ENCODE measurements at regions not wholly inside any gene's neighbourhood (a gene's known extent, or its start where the extent isn't known, plus 50 kb on each side); places are given as distances from the start of the nearest gene placed in this dataset.

- 78% methylated on average over 8 of the region's 8 CpGs for WGBS (ENCODE audit: insufficient coverage)
- no peaks in the 10 kb centered on the region for H3K27me3 ChIP-seq (ENCODE audit: control insufficient read depth, insufficient read depth, low read length)
- no peaks in the 10 kb centered on the region for H3K36me3 ChIP-seq (ENCODE audit: control insufficient read depth, insufficient read depth, low read length)
- DNase-seq: peak; percentile 28
- H3K4me3 ChIP-seq (ENCODE audit: low read length): no peak overlapping the region
- H3K9me3 ChIP-seq (replicated peaks; ENCODE audit: control insufficient read depth, low read depth, low read length): no peaks in the 10 kb centered on the region
- H3K4me1 ChIP-seq (ENCODE audit: control insufficient read depth, insufficient read depth, low read length): peaks cover 12% of the 10 kb centered on the region
- H3K27ac ChIP-seq (ENCODE audit: low read length): peak overlapping the region; percentile 69
Observed at GRCh38 chr18:61742565-61743429, 150.0 kb downstream of the RNF152 start.

DNA sequence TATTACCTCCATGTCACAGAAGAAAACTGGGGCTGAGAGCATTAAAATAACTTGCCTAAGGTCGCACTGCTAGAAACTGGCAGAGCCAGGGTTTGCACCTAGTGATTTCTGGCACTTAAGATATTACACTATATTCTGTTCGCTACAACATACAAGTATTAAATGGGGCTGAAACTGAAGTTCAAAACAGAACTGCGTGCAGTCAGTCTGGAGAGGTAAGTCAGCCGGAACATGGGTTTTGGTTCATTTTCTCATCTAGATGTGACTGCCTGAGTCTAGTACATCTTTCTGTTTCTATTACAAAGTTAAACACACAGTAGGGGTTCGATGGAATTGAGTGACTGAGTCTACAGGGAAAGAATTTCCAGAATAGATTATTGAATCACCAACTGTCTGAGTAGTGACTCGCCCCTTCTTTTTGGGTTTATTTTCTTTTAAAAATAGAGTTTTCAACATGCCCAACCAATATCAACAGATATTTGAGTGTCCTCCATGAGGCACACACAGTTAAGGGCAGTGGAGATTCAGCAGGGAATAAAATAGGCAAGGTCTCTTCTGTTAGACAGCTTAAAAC is 150.8 kb downstream of the RNF152 start:
- WGBS (ENCODE audit: insufficient coverage): no CpG with 5 or more reads among the region's 6 CpGs
- DNase-seq: no peak
- H3K4me3 ChIP-seq (ENCODE audit: low read length): no peak overlapping the region
- H3K9me3 ChIP-seq (replicated peaks; ENCODE audit: control insufficient read depth, low read depth, low read length): no peaks in the 10 kb centered on the region
- H3K36me3 ChIP-seq (ENCODE audit: control insufficient read depth, insufficient read depth, low read length): no peaks in the 10 kb centered on the region
- H3K27ac ChIP-seq (ENCODE audit: low read length): no peak overlapping the region
- peaks cover 12% of the 10 kb centered on the region for H3K4me1 ChIP-seq (ENCODE audit: control insufficient read depth, insufficient read depth, low read length)
- no peaks in the 10 kb centered on the region for H3K27me3 ChIP-seq (ENCODE audit: control insufficient read depth, insufficient read depth, low read length)

GRCh38 chr18:61738488-61738887 is 154.3 kb downstream of the RNF152 start:
- peak; percentile 22 for DNase-seq
- WGBS (ENCODE audit: insufficient coverage): no CpG with 5 or more reads among the region's 3 CpGs
- H3K27me3 ChIP-seq (ENCODE audit: control insufficient read depth, insufficient read depth, low read length): no peaks in the 10 kb centered on the region
- peaks cover 12% of the 10 kb centered on the region for H3K4me1 ChIP-seq (ENCODE audit: control insufficient read depth, insufficient read depth, low read length)
- H3K36me3 ChIP-seq (ENCODE audit: control insufficient read depth, insufficient read depth, low read length): no peaks in the 10 kb centered on the region
- no peak overlapping the region for H3K27ac ChIP-seq (ENCODE audit: low read length)
- no peaks in the 10 kb centered on the region for H3K9me3 ChIP-seq (replicated peaks; ENCODE audit: control insufficient read depth, low read depth, low read length)
- H3K4me3 ChIP-seq (ENCODE audit: low read length): no peak overlapping the region

- H3K9me3 ChIP-seq (replicated peaks; ENCODE audit: control insufficient read depth, low read depth, low read length): no peaks in the 10 kb centered on the region
- no peaks in the 10 kb centered on the region for H3K27me3 ChIP-seq (ENCODE audit: control insufficient read depth, insufficient read depth, low read length)
- no peaks in the 10 kb centered on the region for H3K36me3 ChIP-seq (ENCODE audit: control insufficient read depth, insufficient read depth, low read length)
- H3K4me3 ChIP-seq (ENCODE audit: low read length): no peak overlapping the region
- no CpG with 5 or more reads among the region's 1 CpG for WGBS (ENCODE audit: insufficient coverage)
- DNase-seq: no peak
- peaks cover 10% of the 10 kb centered on the region for H3K4me1 ChIP-seq (ENCODE audit: control insufficient read depth, insufficient read depth, low read length)
- H3K27ac ChIP-seq (ENCODE audit: low read length): no peak overlapping the region
Observed at GRCh38 chr18:61738042-61738441, 154.8 kb downstream of the RNF152 start.

DNA sequence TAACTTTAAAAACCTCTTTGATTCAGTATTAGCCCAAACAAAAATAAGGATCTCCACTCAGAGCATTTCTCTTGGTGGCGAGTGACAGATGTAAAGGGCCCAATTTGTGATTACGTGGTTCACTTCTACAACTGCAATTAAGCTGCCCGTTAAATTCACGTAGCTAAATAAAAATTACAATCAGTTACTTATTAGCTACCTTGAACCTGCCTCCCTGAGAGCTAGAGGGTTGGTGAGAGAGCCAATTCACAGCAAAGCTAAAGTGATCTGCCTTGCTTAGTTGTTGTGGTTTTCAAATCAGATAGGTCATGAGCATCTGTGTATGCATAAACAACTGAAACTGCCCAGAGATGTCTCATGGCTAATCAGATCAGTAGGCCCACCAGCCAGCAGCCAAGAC is 156.7 kb downstream of the RNF152 start:
- no peak overlapping the region for H3K27ac ChIP-seq (ENCODE audit: low read length)
- WGBS (ENCODE audit: insufficient coverage): 89% methylated on average over 1 of the region's 4 CpGs

DNA sequence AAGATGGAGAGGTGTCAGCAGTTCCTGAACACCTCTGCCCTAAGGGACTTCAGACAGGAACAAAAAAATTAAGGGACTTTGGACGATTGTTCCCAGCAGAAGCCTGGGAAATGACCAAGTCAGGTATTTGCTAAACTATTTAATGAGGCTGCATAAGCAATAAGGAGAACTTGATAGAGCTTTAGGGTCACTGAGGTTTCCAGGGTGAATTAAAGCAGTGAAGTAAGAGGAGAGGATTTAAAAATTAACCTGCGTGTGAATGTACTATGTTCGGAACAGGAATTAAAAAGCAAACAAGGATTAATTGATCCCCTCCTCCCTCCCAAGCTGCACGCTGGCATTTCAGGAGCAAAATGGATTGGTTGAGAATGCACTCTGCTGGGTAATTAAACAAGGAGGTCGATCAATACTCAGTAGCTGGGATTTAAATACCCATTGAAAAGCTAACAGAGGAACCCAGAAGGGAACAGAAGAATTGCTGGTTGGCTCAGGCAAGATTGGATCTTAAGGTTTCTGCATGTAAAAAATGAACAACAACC is 157.2 kb downstream of the RNF152 start:
- Histone ChIP-seq H3K36me3 (ENCODE audit: control insufficient read depth, insufficient read depth, low read length) (no peaks in the 10 kb centered on the region), H3K9me3 (replicated peaks; ENCODE audit: control insufficient read depth, low read depth, low read length) (no peaks in the 10 kb centered on the region), H3K4me1 (ENCODE audit: control insufficient read depth, insufficient read depth, low read length) (peaks cover 10% of the 10 kb centered on the region), H3K4me3 (ENCODE audit: low read length) (no peak overlapping the region), H3K27me3 (ENCODE audit: control insufficient read depth, insufficient read depth, low read length) (no peaks in the 10 kb centered on the region), H3K27ac (ENCODE audit: low read length) (no peak overlapping the region)
- WGBS (ENCODE audit: insufficient coverage): 33% methylated on average over 1 of the region's 5 CpGs
- no peak for DNase-seq

More for the DNA sequence above, 156.7 kb downstream of the RNF152 start:
- no peaks in the 10 kb centered on the region for H3K27me3 ChIP-seq (ENCODE audit: control insufficient read depth, insufficient read depth, low read length)
- no peak overlapping the region for H3K4me3 ChIP-seq (ENCODE audit: low read length)
- H3K36me3 ChIP-seq (ENCODE audit: control insufficient read depth, insufficient read depth, low read length): no peaks in the 10 kb centered on the region
- no peak for DNase-seq
- H3K4me1 ChIP-seq (ENCODE audit: control insufficient read depth, insufficient read depth, low read length): peaks cover 10% of the 10 kb centered on the region
- H3K9me3 ChIP-seq (replicated peaks; ENCODE audit: control insufficient read depth, low read depth, low read length): no peaks in the 10 kb centered on the region

DNA sequence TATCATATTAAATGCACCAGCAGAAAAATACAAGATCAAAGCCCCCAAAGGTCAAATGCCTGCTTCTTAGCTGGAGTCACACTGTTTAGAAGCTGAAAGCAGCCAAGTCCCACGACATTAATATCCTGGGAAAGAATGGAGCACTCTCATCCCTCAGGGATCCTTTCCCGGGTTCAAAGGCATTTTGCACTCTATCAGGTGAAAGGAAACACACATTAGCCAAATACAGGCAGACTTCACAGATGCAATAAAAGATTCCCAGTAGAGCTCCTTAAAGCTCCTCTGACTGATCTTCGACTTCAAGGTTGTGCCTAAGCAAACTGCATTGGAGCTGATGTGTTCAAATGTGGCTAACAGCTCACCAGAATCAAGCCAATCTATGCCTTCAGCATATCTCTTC is 158.4 kb downstream of the RNF152 start:
- no peak overlapping the region for H3K4me3 ChIP-seq (ENCODE audit: low read length)
- no peaks in the 10 kb centered on the region for H3K9me3 ChIP-seq (replicated peaks; ENCODE audit: control insufficient read depth, low read depth, low read length)
- WGBS (ENCODE audit: insufficient coverage): 19% methylated on average over 2 of the region's 3 CpGs
- H3K4me1 ChIP-seq (ENCODE audit: control insufficient read depth, insufficient read depth, low read length): peaks cover 10% of the 10 kb centered on the region
- no peak overlapping the region for H3K27ac ChIP-seq (ENCODE audit: low read length)
- no peak for DNase-seq
- H3K36me3 ChIP-seq (ENCODE audit: control insufficient read depth, insufficient read depth, low read length): no peaks in the 10 kb centered on the region
- no peaks in the 10 kb centered on the region for H3K27me3 ChIP-seq (ENCODE audit: control insufficient read depth, insufficient read depth, low read length)

DNA sequence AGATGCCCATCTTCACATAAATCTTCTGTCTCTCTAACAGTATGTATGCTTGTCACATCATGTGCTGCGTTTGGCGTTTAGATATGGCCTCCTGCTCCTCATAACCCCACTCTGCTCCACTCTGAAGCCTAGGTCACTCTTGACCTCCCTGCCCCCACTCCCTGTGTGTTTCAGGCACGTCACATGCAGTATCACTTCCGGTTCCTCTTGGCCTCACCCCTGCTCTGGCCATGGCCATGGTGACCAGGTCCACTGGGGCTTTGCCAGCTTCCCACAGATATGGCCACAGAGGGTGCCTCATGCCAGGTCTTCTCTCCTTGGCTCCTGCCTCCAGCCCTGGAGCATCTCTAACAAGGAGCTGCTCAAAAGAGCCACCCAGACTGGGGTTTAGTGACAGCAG is 160.0 kb downstream of the RNF152 start:
- no peaks in the 10 kb centered on the region for H3K27me3 ChIP-seq (ENCODE audit: control insufficient read depth, insufficient read depth, low read length)
- DNase-seq: no peak
- no peak overlapping the region for H3K4me3 ChIP-seq (ENCODE audit: low read length)
- H3K36me3 ChIP-seq (ENCODE audit: control insufficient read depth, insufficient read depth, low read length): no peaks in the 10 kb centered on the region
- 86% methylated on average over 4 of the region's 4 CpGs for WGBS (ENCODE audit: insufficient coverage)
- no peak overlapping the region for H3K27ac ChIP-seq (ENCODE audit: low read length)
- no peaks in the 10 kb centered on the region for H3K9me3 ChIP-seq (replicated peaks; ENCODE audit: control insufficient read depth, low read depth, low read length)
- peaks cover 10% of the 10 kb centered on the region for H3K4me1 ChIP-seq (ENCODE audit: control insufficient read depth, insufficient read depth, low read length)

DNA sequence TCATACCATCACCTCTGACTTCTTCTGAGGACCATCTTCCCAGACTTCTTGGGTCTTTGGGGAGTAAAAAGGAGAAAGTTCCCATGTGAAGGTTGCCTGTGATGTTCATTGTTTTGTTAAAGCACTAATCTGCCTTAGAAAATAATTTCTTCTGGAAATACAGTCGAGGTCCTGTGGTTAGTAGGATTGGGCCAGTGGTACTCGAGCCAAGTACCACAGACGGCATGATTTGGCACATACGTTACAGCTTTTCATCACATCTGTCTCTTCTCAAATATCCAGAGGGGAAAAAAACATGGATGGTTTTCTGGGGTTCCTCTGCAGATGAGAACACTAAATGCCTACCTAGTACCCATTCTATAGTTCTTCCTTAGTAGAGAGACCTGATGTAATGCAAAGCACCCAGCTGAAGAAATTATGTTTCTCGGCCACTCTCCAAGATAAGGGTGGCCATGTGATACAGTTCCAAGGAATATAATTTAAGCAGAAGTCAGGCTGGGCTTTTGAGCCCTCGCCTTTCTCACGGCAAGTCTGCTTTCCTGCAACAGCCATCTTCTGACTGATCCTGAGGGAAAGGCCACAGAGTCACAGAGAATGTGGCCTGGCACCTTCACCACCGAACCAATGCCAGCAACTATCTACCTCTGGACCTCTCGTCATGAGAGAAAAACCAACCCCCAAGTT is 161.0 kb downstream of the RNF152 start:
- DNase-seq: peak; percentile 23
- Histone ChIP-seq H3K27me3 (ENCODE audit: control insufficient read depth, insufficient read depth, low read length) (no peaks in the 10 kb centered on the region), H3K4me3 (ENCODE audit: low read length) (no peak overlapping the region), H3K27ac (ENCODE audit: low read length) (peak overlapping the region; percentile 44), H3K36me3 (ENCODE audit: control insufficient read depth, insufficient read depth, low read length) (no peaks in the 10 kb centered on the region), H3K4me1 (ENCODE audit: control insufficient read depth, insufficient read depth, low read length) (peaks cover 10% of the 10 kb centered on the region), H3K9me3 (replicated peaks; ENCODE audit: control insufficient read depth, low read depth, low read length) (no peaks in the 10 kb centered on the region)
- 72% methylated on average over 5 of the region's 9 CpGs for WGBS (ENCODE audit: insufficient coverage)

- H3K27me3 ChIP-seq (ENCODE audit: control insufficient read depth, insufficient read depth, low read length): no peaks in the 10 kb centered on the region
- no peaks in the 10 kb centered on the region for H3K9me3 ChIP-seq (replicated peaks; ENCODE audit: control insufficient read depth, low read depth, low read length)
- H3K27ac ChIP-seq (ENCODE audit: low read length): peak overlapping the region; percentile 20
- H3K4me3 ChIP-seq (ENCODE audit: low read length): no peak overlapping the region
- H3K36me3 ChIP-seq (ENCODE audit: control insufficient read depth, insufficient read depth, low read length): no peaks in the 10 kb centered on the region
- DNase-seq: peak; percentile 66
- peaks cover 10% of the 10 kb centered on the region for H3K4me1 ChIP-seq (ENCODE audit: control insufficient read depth, insufficient read depth, low read length)
- WGBS (ENCODE audit: insufficient coverage): 27% methylated on average over 2 of the region's 5 CpGs
Observed at GRCh38 chr18:61731178-61731577, 161.6 kb downstream of the RNF152 start.
